Lower lobe of right lung (tissue), 2 donors: ENCODE measurements at regions not wholly inside any gene's neighbourhood (a gene's known extent, or its start where the extent isn't known, plus 50 kb on each side); places are given as distances from the start of the nearest gene placed in this dataset.

Experiments used
- ATAC-seq, 2 donors: fragments of 200-7000 bp; cut with Tn5 transposase; one replicate each; pipeline ENCODE4 v1.9.1; 2020 to 2022; ENCODE audit warnings: mild to moderate bottlenecking in 2 of 2, moderate library complexity in 2 of 2
- DNase-seq: peaks from one replicate; pipeline ENCODE4 v3.0.0-alpha.2; 2020
- H3K27ac ChIP-seq: fragments of 200-600 bp; one replicate; pipeline ENCODE4 v1.8.0; 2022
- H3K27me3 ChIP-seq: fragments of 200-600 bp; one replicate; pipeline ENCODE4 v1.8.0; 2022; ENCODE audit warnings: low read depth
- H3K36me3 ChIP-seq: fragments of 200-600 bp; one replicate; pipeline ENCODE4 v1.8.0; 2022; ENCODE audit warnings: mild to moderate bottlenecking
- H3K4me1 ChIP-seq: fragments of 200-600 bp; one replicate; pipeline ENCODE4 v1.8.0; 2022
- H3K4me3 ChIP-seq: fragments of 200-600 bp; one replicate; pipeline ENCODE4 v1.8.0; 2022; ENCODE audit warnings: mild to moderate bottlenecking
- H3K9me3 ChIP-seq: fragments of 200-600 bp; one replicate; pipeline ENCODE4 v1.8.0; 2022
- intact Hi-C: fragments of 100-400 bp; cut with DNase I; formaldehyde crosslinking; loops from one replicate; pipeline ENCODE4 v1.11.0; 2022
- TF ChIP-seq, protein P1 (sequence below): fragments of 200-600 bp; IDR thresholded peaks from one replicate; pipeline ENCODE4 v1.8.0; 2022; ENCODE audit warnings: antibody characterized with exemption, mild to moderate bottlenecking
- donor health status: DM: no; HTN: yes; CAD: no; lungs with severe emphysema.

GRCh38 chr17:14442798-14443528 is 142.1 kb downstream of the HS3ST3B1 start:
- H3K36me3 ChIP-seq: no peaks in the 10 kb centered on the region
- H3K27ac ChIP-seq: no peak overlapping the region
- DNase-seq (no peak), ATAC-seq (no peak)
- intact Hi-C loops: no loop called here
- H3K4me3 ChIP-seq: no peak overlapping the region
- H3K4me1 ChIP-seq: no peaks in the 10 kb centered on the region
- H3K27me3 ChIP-seq: no peaks in the 10 kb centered on the region
- TF ChIP-seq, protein P1, sequence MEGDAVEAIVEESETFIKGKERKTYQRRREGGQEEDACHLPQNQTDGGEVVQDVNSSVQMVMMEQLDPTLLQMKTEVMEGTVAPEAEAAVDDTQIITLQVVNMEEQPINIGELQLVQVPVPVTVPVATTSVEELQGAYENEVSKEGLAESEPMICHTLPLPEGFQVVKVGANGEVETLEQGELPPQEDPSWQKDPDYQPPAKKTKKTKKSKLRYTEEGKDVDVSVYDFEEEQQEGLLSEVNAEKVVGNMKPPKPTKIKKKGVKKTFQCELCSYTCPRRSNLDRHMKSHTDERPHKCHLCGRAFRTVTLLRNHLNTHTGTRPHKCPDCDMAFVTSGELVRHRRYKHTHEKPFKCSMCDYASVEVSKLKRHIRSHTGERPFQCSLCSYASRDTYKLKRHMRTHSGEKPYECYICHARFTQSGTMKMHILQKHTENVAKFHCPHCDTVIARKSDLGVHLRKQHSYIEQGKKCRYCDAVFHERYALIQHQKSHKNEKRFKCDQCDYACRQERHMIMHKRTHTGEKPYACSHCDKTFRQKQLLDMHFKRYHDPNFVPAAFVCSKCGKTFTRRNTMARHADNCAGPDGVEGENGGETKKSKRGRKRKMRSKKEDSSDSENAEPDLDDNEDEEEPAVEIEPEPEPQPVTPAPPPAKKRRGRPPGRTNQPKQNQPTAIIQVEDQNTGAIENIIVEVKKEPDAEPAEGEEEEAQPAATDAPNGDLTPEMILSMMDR: no peak
- H3K9me3 ChIP-seq: no peaks in the 10 kb centered on the region

GRCh38 chr17:14437176-14437575 is 136.3 kb downstream of the HS3ST3B1 start:
- no peak for DNase-seq
- TF ChIP-seq, protein P1: no peak
- Histone ChIP-seq H3K27me3 (no peaks in the 10 kb centered on the region), H3K27ac (no peak overlapping the region), H3K36me3 (no peaks in the 10 kb centered on the region), H3K9me3 (no peaks in the 10 kb centered on the region), H3K4me1 (no peaks in the 10 kb centered on the region), H3K4me3 (no peak overlapping the region)
- intact Hi-C loops: no loop called here
- ATAC-seq: no peak

GRCh38 chr17:14436266-14436665 is 135.4 kb downstream of the HS3ST3B1 start:
- Histone ChIP-seq H3K4me1 (no peaks in the 10 kb centered on the region), H3K27ac (no peak overlapping the region), H3K27me3 (no peaks in the 10 kb centered on the region), H3K4me3 (no peak overlapping the region), H3K36me3 (no peaks in the 10 kb centered on the region), H3K9me3 (no peaks in the 10 kb centered on the region)
- no peak for DNase-seq
- TF ChIP-seq, protein P1: no peak
- ATAC-seq: no peak
- intact Hi-C loops: no loop called here

DNA sequence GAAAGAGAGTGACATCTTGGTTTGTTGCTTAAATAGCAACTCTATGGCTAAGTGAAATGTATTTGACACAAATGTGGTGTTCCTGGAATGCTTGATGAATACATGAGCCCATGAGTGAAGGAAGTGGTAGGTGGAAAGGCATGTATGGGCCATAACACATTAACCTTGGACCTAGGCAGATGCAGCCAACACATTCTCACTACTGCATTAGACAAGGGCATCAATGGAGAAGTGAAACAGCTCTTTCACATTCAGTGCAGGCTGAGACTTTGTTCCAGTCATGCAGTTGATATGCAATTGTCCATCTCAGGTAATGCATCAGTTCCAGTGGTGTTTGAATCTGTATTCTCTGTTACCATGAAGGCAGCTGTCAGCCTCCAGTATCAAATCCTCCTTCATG is 133.6 kb downstream of the HS3ST3B1 start:
- H3K4me1 ChIP-seq: no peaks in the 10 kb centered on the region
- TF ChIP-seq, protein P1: no peak
- H3K27ac ChIP-seq: no peak overlapping the region
- H3K9me3 ChIP-seq: no peaks in the 10 kb centered on the region
- intact Hi-C loops: no loop called here
- H3K4me3 ChIP-seq: no peak overlapping the region
- ATAC-seq (no peak), DNase-seq (no peak)
- no peaks in the 10 kb centered on the region for H3K27me3 ChIP-seq
- H3K36me3 ChIP-seq: no peaks in the 10 kb centered on the region

GRCh38 chr17:14432079-14432478 is 131.2 kb downstream of the HS3ST3B1 start:
- no peak overlapping the region for H3K4me3 ChIP-seq
- no peaks in the 10 kb centered on the region for H3K36me3 ChIP-seq
- ATAC-seq: no peak
- H3K27ac ChIP-seq: no peak overlapping the region
- no peak for DNase-seq
- intact Hi-C loops: no loop called here
- no peaks in the 10 kb centered on the region for H3K4me1 ChIP-seq
- TF ChIP-seq, protein P1: no peak
- no peaks in the 10 kb centered on the region for H3K9me3 ChIP-seq
- H3K27me3 ChIP-seq: peaks cover 4% of the 10 kb centered on the region
